Vagina (tissue), 2 donors: ENCODE measurements at regions not wholly inside any gene's neighbourhood (a gene's known extent, or its start where the extent isn't known, plus 50 kb on each side); places are given as distances from the start of the nearest gene placed in this dataset.
"Not testable (repeated sequence)": the region's sequence is repeated elsewhere in the genome, so short reads cannot be mapped to it uniquely, and the experiment has no call there.

Source experiments
- DNase-seq, 2 donors: peaks; one replicate each; pipeline ENCODE4 v3.0.0-alpha.2; 2017; ENCODE audit errors: extremely low spot score in 2 of 2
- H3K27ac ChIP-seq: fragments of 200-600 bp; sonication (generic); one replicate; pipeline ENCODE4 v1.5.1; 2019
- H3K27me3 ChIP-seq: fragments of 200-600 bp; sonication (generic); one replicate; pipeline ENCODE4 v1.5.1; 2019
- H3K36me3 ChIP-seq, 2 donors: fragments of 200-600 bp; sonication (generic); one replicate each; pipeline ENCODE4 v1.5.1; 2017 to 2019
- H3K4me1 ChIP-seq: fragments of 200-600 bp; sonication (generic); one replicate; pipeline ENCODE4 v1.5.1; 2019
- H3K4me3 ChIP-seq, 2 donors: fragments of 200-600 bp; sonication (generic); 1 replicate in 1 of 2; 2 replicates in 1 of 2; pipeline ENCODE4 v1.5.1; 2016 to 2019
- H3K9me3 ChIP-seq: fragments of 200-600 bp; sonication (generic); one replicate; pipeline ENCODE4 v1.5.1; 2019
- CTCF ChIP-seq, 3 experiments: fragments of 450-650 bp in 2 of 3; fragments of 200-600 bp in 1 of 3; sonication (generic) in 1 of 3; IDR thresholded peaks; one replicate each; pipeline ENCODE4 v1.5.1; 2017 to 2019; ENCODE audit warnings: antibody characterized with exemption in 3 of 3, mild to moderate bottlenecking in 2 of 3, moderate library complexity in 2 of 3
- POLR2A ChIP-seq, 2 donors: fragments of 450-650 bp; IDR thresholded peaks; one replicate each; pipeline ENCODE4 v1.6.1; 2017; ENCODE audit warnings: antibody characterized with exemption in 2 of 2, mild to moderate bottlenecking in 2 of 2, moderate library complexity in 2 of 2
- POLR2AphosphoS5 ChIP-seq, 2 donors: sonication (generic); formaldehyde crosslinking; IDR thresholded peaks; one replicate each; pipeline ENCODE4 v1.9.0; 2017; ENCODE audit warnings: antibody characterized with exemption in 2 of 2, mild to moderate bottlenecking in 2 of 2, low read depth in 1 of 2; ENCODE audit not compliant: insufficient read depth in 1 of 2
- intact Hi-C: fragments of 100-400 bp; cut with DNase I; formaldehyde crosslinking; loops from one replicate; pipeline ENCODE4 v1.15.1; 2023

- no peaks in the 10 kb centered on the region for H3K27me3 ChIP-seq
- no peak overlapping the region for H3K27ac ChIP-seq
- H3K4me3 ChIP-seq = no peak overlapping the region
- TF ChIP-seq POLR2AphosphoS5 (IDR thresholded peaks at IDR 0.05; ENCODE audit: insufficient read depth in 1 of 2, low read depth in 1 of 2) = no peak
- TF ChIP-seq POLR2A (IDR thresholded peaks at IDR 0.05) = no peak
- TF ChIP-seq CTCF (IDR thresholded peaks at IDR 0.05) = no peak
- H3K36me3 ChIP-seq = no peaks in the 10 kb centered on the region
- DNase-seq = no peak
- H3K4me1 ChIP-seq = no peaks in the 10 kb centered on the region
- intact Hi-C loops = no loop called here
- H3K9me3 ChIP-seq = no peaks in the 10 kb centered on the region
Observed at GRCh38 chr12:46064548-46064947, 74.2 kb upstream of the SCAF11 start.

- intact Hi-C loops, DNase-seq, H3K27ac ChIP-seq: not testable (repeated sequence)
Observed at GRCh38 chr12:46058697-46059096, 68.3 kb upstream of the SCAF11 start.

GRCh38 chr12:46050805-46051204 lies 60.4 kb upstream of the SCAF11 start:
- no peak for TF ChIP-seq CTCF (IDR thresholded peaks at IDR 0.05)
- H3K4me1 ChIP-seq = no peaks in the 10 kb centered on the region
- no peak overlapping the region for H3K27ac ChIP-seq
- H3K27me3 ChIP-seq = no peaks in the 10 kb centered on the region
- DNase-seq = no peak
- intact Hi-C loops = no loop called here
- no peak overlapping the region for H3K4me3 ChIP-seq
- peaks cover 14% of the 10 kb centered on the region for H3K9me3 ChIP-seq
- H3K36me3 ChIP-seq = no peaks in the 10 kb centered on the region

More at GRCh38 chr12:46058697-46059096, 68.3 kb upstream of the SCAF11 start:
- not testable (repeated sequence) for H3K9me3 ChIP-seq, H3K36me3 ChIP-seq, H3K4me3 ChIP-seq, H3K4me1 ChIP-seq, H3K27me3 ChIP-seq

GRCh38 chr12:46049665-46050064 lies 59.3 kb upstream of the SCAF11 start:
- Histone ChIP-seq H3K36me3 (no peaks in the 10 kb centered on the region), H3K27me3 (no peaks in the 10 kb centered on the region), H3K27ac (no peak overlapping the region), H3K4me1 (no peaks in the 10 kb centered on the region), H3K4me3 (no peak overlapping the region), H3K9me3 (peaks cover 14% of the 10 kb centered on the region)
- DNase-seq = no peak
- intact Hi-C loops = no loop called here
- no peak for TF ChIP-seq POLR2AphosphoS5 (IDR thresholded peaks at IDR 0.05; ENCODE audit: insufficient read depth in 1 of 2, low read depth in 1 of 2)
- no peak for TF ChIP-seq POLR2A (IDR thresholded peaks at IDR 0.05)
- no peak for TF ChIP-seq CTCF (IDR thresholded peaks at IDR 0.05)

- Histone ChIP-seq H3K27me3 (no peaks in the 10 kb centered on the region), H3K4me1 (no peaks in the 10 kb centered on the region), H3K9me3 (peaks cover 13% of the 10 kb centered on the region), H3K27ac (no peak overlapping the region), H3K4me3 (no peak overlapping the region), H3K36me3 (no peaks in the 10 kb centered on the region)
- intact Hi-C loops = no loop called here
- TF ChIP-seq POLR2AphosphoS5 (IDR thresholded peaks at IDR 0.05; ENCODE audit: insufficient read depth in 1 of 2, low read depth in 1 of 2) = no peak
- no peak for TF ChIP-seq POLR2A (IDR thresholded peaks at IDR 0.05)
- no peak for TF ChIP-seq CTCF (IDR thresholded peaks at IDR 0.05)
- DNase-seq = no peak
Observed at GRCh38 chr12:46046436-46046835, 56.1 kb upstream of the SCAF11 start.

GRCh38 chr12:46043972-46044520 lies 53.7 kb upstream of the SCAF11 start:
- no peak for DNase-seq
- no peaks in the 10 kb centered on the region for H3K36me3 ChIP-seq

More at GRCh38 chr12:46043972-46044520, 53.7 kb upstream of the SCAF11 start:
- Histone ChIP-seq H3K27ac (no peak overlapping the region), H3K4me1 (no peaks in the 10 kb centered on the region), H3K27me3 (no peaks in the 10 kb centered on the region), H3K4me3 (no peak overlapping the region), H3K9me3 (no peaks in the 10 kb centered on the region)
- no peak for TF ChIP-seq CTCF (IDR thresholded peaks at IDR 0.05)
- no peak for TF ChIP-seq POLR2A (IDR thresholded peaks at IDR 0.05)
- no peak for TF ChIP-seq POLR2AphosphoS5 (IDR thresholded peaks at IDR 0.05; ENCODE audit: insufficient read depth in 1 of 2, low read depth in 1 of 2)
- intact Hi-C loops = no loop called here
